HG03097 (cell line): ENCODE measurements at regions not wholly inside any gene's neighbourhood (a gene's known extent, or its start where the extent isn't known, plus 50 kb on each side); places are given as distances from the start of the nearest gene placed in this dataset.
"Not testable (repeated sequence)": the region's sequence is repeated elsewhere in the genome, so short reads cannot be mapped to it uniquely, and the experiment has no call there.

Experiments
- ATAC-seq: cut with Tn5 transposase; IDR thresholded peaks from one replicate; pipeline ENCODE4 v1.9.1; 2021; ENCODE audit not compliant: unreplicated experiment, low FRiP score

- no peak for ATAC-seq
Measured at GRCh38 chr4:184906480-184907097, 80.8 kb upstream of the ACSL1 start.

GRCh38 chr4:184907216-184907615 lies 81.4 kb upstream of the ACSL1 start:
- no peak for ATAC-seq

- ATAC-seq: no peak
Measured at GRCh38 chr4:184907810-184908209, 82.0 kb upstream of the ACSL1 start.

- ATAC-seq: no peak
Measured at GRCh38 chr4:184911310-184911709, 85.5 kb upstream of the ACSL1 start.

- ATAC-seq: no peak
Measured at GRCh38 chr4:184913356-184914143, 87.8 kb upstream of the ACSL1 start.

GRCh38 chr4:184918799-184919198 lies 93.0 kb upstream of the ACSL1 start:
- ATAC-seq: not testable (repeated sequence)

- ATAC-seq: no peak
Measured at GRCh38 chr4:184921456-184921855, 95.7 kb upstream of the ACSL1 start.

- ATAC-seq: no peak
Measured at GRCh38 chr4:184922301-184922700, 96.0 kb upstream of the HELT start.

GRCh38 chr4:184924516-184924915 lies 93.8 kb upstream of the HELT start:
- ATAC-seq: no peak

GRCh38 chr4:184929476-184929875 lies 88.8 kb upstream of the HELT start:
- no peak for ATAC-seq

- no peak for ATAC-seq
Measured at GRCh38 chr4:184930026-184930425, 88.3 kb upstream of the HELT start.

- ATAC-seq: no peak
Measured at GRCh38 chr4:184932343-184932742, 85.9 kb upstream of the HELT start.

- no peak for ATAC-seq
Measured at GRCh38 chr4:184933311-184933710, 85.0 kb upstream of the HELT start.

GRCh38 chr4:184934184-184934583 lies 84.1 kb upstream of the HELT start:
- no peak for ATAC-seq

- no peak for ATAC-seq
Measured at GRCh38 chr4:184934961-184935360, 83.3 kb upstream of the HELT start.

- ATAC-seq: no peak
Measured at GRCh38 chr4:184936071-184936470, 82.2 kb upstream of the HELT start.

GRCh38 chr4:184937030-184937710 lies 81.1 kb upstream of the HELT start:
- ATAC-seq: no peak

GRCh38 chr4:184937745-184938144 lies 80.5 kb upstream of the HELT start:
- no peak for ATAC-seq

- no peak for ATAC-seq
Measured at GRCh38 chr4:184938871-184939270, 79.4 kb upstream of the HELT start.

- ATAC-seq: no peak
Measured at GRCh38 chr4:184939978-184940377, 78.3 kb upstream of the HELT start.

GRCh38 chr4:184940500-184940899 lies 77.8 kb upstream of the HELT start:
- ATAC-seq: no peak
